HEK293 (cell line): ENCODE measurements at regions not wholly inside any gene's neighbourhood (a gene's known extent, or its start where the extent isn't known, plus 50 kb on each side); places are given as distances from the start of the nearest gene placed in this dataset.
"Not testable (repeated sequence)": the region's sequence is repeated elsewhere in the genome, so short reads cannot be mapped to it uniquely, and the experiment has no call there.

Experiments
- CTCF ChIA-PET: fragments of 350-600 bp; formaldehyde crosslinking; extraction: SDS; loops from one replicate; lab custom pipeline; 2021; ENCODE audit warnings: antibody characterized with exemption; lab: Yijun Ruan, JAX
- POLR2A ChIA-PET: fragments of 300-600 bp; formaldehyde crosslinking; extraction: SDS; loops from one replicate; lab custom pipeline; 2020; ENCODE audit warnings: antibody characterized with exemption, inconsistent platforms; lab: Yijun Ruan, JAX
- H3K27ac ChIP-seq: fragments of 200-500 bp; sonication (Bioruptor generic); 2 replicates; pipeline ENCODE4 v1.5.1; 2014; ENCODE audit warnings: low read depth, low read length, control low read depth, inconsistent platforms; ENCODE audit errors: extremely low read depth
- H3K36me3 ChIP-seq, 2 experiments: fragments of 200-500 bp in 1 of 2; sonication (Bioruptor generic) in 1 of 2; 1 replicate in 1 of 2; 2 replicates in 1 of 2; pipeline ENCODE4 v1.5.1; 2014 to 2017; ENCODE audit warnings: inconsistent platforms in 2 of 2, low read length in 2 of 2; ENCODE audit not compliant: control insufficient read depth in 2 of 2, insufficient read depth in 1 of 2
- H3K4me1 ChIP-seq: fragments of 200-500 bp; sonication (Bioruptor generic); 2 replicates; pipeline ENCODE4 v1.5.1; 2014; ENCODE audit warnings: mild to moderate bottlenecking, low read length, inconsistent platforms; ENCODE audit not compliant: control insufficient read depth, insufficient read depth
- H3K4me3 ChIP-seq: 2 replicates; pipeline ENCODE4 v1.5.1; 2011; ENCODE audit warnings: low read depth, mild to moderate bottlenecking, control low read depth, low read length, moderate library complexity
- H3K9me3 ChIP-seq: fragments of 200-500 bp; sonication (Bioruptor generic); 2 replicates; pipeline ENCODE4 v1.5.1; 2014; ENCODE audit warnings: low read depth, low read length, inconsistent platforms; ENCODE audit not compliant: control insufficient read depth, insufficient read depth
- BCL11B ChIP-seq: fragments of 450-650 bp; formaldehyde crosslinking; IDR thresholded peaks from 2 replicates; pipeline ENCODE4 v1.5.1; 2016; ENCODE audit warnings: low read depth, missing biosample characterization, missing genetic modification characterization
- IKZF3 ChIP-seq: fragments of 450-650 bp; IDR thresholded peaks from 2 replicates; pipeline ENCODE4 v1.5.0; 2018; ENCODE audit warnings: missing biosample characterization, mild to moderate bottlenecking, missing genetic modification characterization, moderate library complexity
- PRDM1 ChIP-seq: fragments of 450-650 bp; formaldehyde crosslinking; IDR thresholded peaks from 2 replicates; pipeline ENCODE4; 2016; ENCODE audit warnings: missing biosample characterization, missing genetic modification characterization
- SCRT1 ChIP-seq: fragments of 450-650 bp; formaldehyde crosslinking; IDR thresholded peaks from 2 replicates; pipeline ENCODE4 v1.5.1; 2016; ENCODE audit warnings: missing biosample characterization, missing genetic modification characterization, borderline replicate concordance
- SCRT2 ChIP-seq: fragments of 450-650 bp; formaldehyde crosslinking; IDR thresholded peaks from 2 replicates; pipeline ENCODE4 v1.5.1; 2016; ENCODE audit warnings: missing biosample characterization, missing genetic modification characterization
- SP2 ChIP-seq: fragments of 450-650 bp; formaldehyde crosslinking; IDR thresholded peaks from 2 replicates; pipeline ENCODE4 v1.5.1; 2016; ENCODE audit warnings: missing biosample characterization, missing genetic modification characterization
- WT1 ChIP-seq: fragments of 450-650 bp; formaldehyde crosslinking; IDR thresholded peaks from 2 replicates; pipeline ENCODE4 v1.5.1; 2016; ENCODE audit warnings: missing biosample characterization, missing genetic modification characterization
- YY1 ChIP-seq: fragments of 450-650 bp; formaldehyde crosslinking; IDR thresholded peaks from 2 replicates; pipeline ENCODE4 v1.5.1; 2018; ENCODE audit warnings: missing biosample characterization, missing genetic modification characterization
- ZBTB1 ChIP-seq: fragments of 450-650 bp; formaldehyde crosslinking; IDR thresholded peaks from 2 replicates; pipeline ENCODE4 v1.5.1; 2016; ENCODE audit warnings: missing biosample characterization, missing genetic modification characterization
- ZBTB48 ChIP-seq: fragments of 450-650 bp; formaldehyde crosslinking; IDR thresholded peaks from 2 replicates; pipeline ENCODE4 v1.5.1; 2016; ENCODE audit warnings: missing biosample characterization, missing genetic modification characterization
- ZFP41 ChIP-seq: fragments of 450-650 bp; formaldehyde crosslinking; IDR thresholded peaks from 2 replicates; pipeline ENCODE4 v1.5.1; 2016; ENCODE audit warnings: missing biosample characterization, missing genetic modification characterization, borderline replicate concordance
- ZNF112 ChIP-seq: fragments of 450-650 bp; formaldehyde crosslinking; IDR thresholded peaks from 2 replicates; pipeline ENCODE4 v1.5.0; 2017; ENCODE audit warnings: missing biosample characterization, missing genetic modification characterization
- ZNF140 ChIP-seq: fragments of 450-650 bp; formaldehyde crosslinking; IDR thresholded peaks from 2 replicates; pipeline ENCODE4 v1.5.1; 2016; ENCODE audit warnings: missing biosample characterization, missing genetic modification characterization
- ZNF184 ChIP-seq: fragments of 450-650 bp; IDR thresholded peaks from 2 replicates; pipeline ENCODE4 v1.5.1; 2018; ENCODE audit warnings: missing biosample characterization, mild to moderate bottlenecking, missing genetic modification characterization
- ZNF202 ChIP-seq: fragments of 450-650 bp; formaldehyde crosslinking; IDR thresholded peaks from 2 replicates; pipeline ENCODE4 v1.5.1; 2016; ENCODE audit warnings: missing biosample characterization, missing genetic modification characterization, borderline replicate concordance
- ZNF214 ChIP-seq: fragments of 450-650 bp; formaldehyde crosslinking; IDR thresholded peaks from 2 replicates; pipeline ENCODE4 v1.5.1; 2017; ENCODE audit warnings: missing biosample characterization, mild to moderate bottlenecking, missing genetic modification characterization, borderline replicate concordance
- ZNF23 ChIP-seq: fragments of 450-650 bp; formaldehyde crosslinking; IDR thresholded peaks from 2 replicates; pipeline ENCODE4 v1.5.1; 2016; ENCODE audit warnings: missing biosample characterization, missing genetic modification characterization, borderline replicate concordance
- ZNF302 ChIP-seq: fragments of 450-650 bp; formaldehyde crosslinking; IDR thresholded peaks from 2 replicates; pipeline ENCODE4 v1.5.1; 2016; ENCODE audit warnings: missing biosample characterization, missing genetic modification characterization, low read depth
- ZNF544 ChIP-seq: fragments of 450-650 bp; formaldehyde crosslinking; IDR thresholded peaks from 2 replicates; pipeline ENCODE4 v1.5.0; 2017; ENCODE audit warnings: missing biosample characterization, missing genetic modification characterization
- ZNF76 ChIP-seq: fragments of 450-650 bp; formaldehyde crosslinking; IDR thresholded peaks from 2 replicates; pipeline ENCODE4; 2016; ENCODE audit warnings: low read depth, missing biosample characterization, missing genetic modification characterization, borderline replicate concordance
- ZNF768 ChIP-seq: fragments of 450-650 bp; formaldehyde crosslinking; IDR thresholded peaks from 2 replicates; pipeline ENCODE4 v1.5.1; 2018; ENCODE audit warnings: missing biosample characterization, mild to moderate bottlenecking, missing genetic modification characterization
- ZNF776 ChIP-seq: fragments of 450-650 bp; formaldehyde crosslinking; IDR thresholded peaks from 2 replicates; pipeline ENCODE4 v1.5.0; 2017; ENCODE audit warnings: missing biosample characterization, missing genetic modification characterization, borderline replicate concordance
- ZNF837 ChIP-seq: fragments of 450-650 bp; formaldehyde crosslinking; IDR thresholded peaks from 2 replicates; pipeline ENCODE4 v1.5.1; 2016; ENCODE audit warnings: missing biosample characterization, missing genetic modification characterization
- ZXDB ChIP-seq: fragments of 450-650 bp; formaldehyde crosslinking; IDR thresholded peaks from 2 replicates; pipeline ENCODE4 v1.5.1; 2016; ENCODE audit warnings: missing biosample characterization, missing genetic modification characterization
- TF ChIP-seq, protein P1 (sequence below): fragments of 450-650 bp; formaldehyde crosslinking; IDR thresholded peaks from 2 replicates; pipeline ENCODE4 v1.5.1; 2017; ENCODE audit warnings: missing biosample characterization, missing genetic modification characterization
- TF ChIP-seq, protein P2 (sequence below): fragments of 450-650 bp; formaldehyde crosslinking; IDR thresholded peaks from 2 replicates; pipeline ENCODE4 v1.5.1; 2017; ENCODE audit warnings: missing biosample characterization, missing genetic modification characterization
- TF ChIP-seq, protein P3 (sequence below): fragments of 450-650 bp; formaldehyde crosslinking; IDR thresholded peaks from 2 replicates; pipeline ENCODE4 v1.5.1; 2016; ENCODE audit warnings: missing biosample characterization, missing genetic modification characterization
- TF ChIP-seq, protein P4 (sequence below): fragments of 450-650 bp; formaldehyde crosslinking; IDR thresholded peaks from 2 replicates; pipeline ENCODE4 v1.5.1; 2017; ENCODE audit warnings: missing biosample characterization, mild to moderate bottlenecking, missing genetic modification characterization, moderate library complexity

DNA sequence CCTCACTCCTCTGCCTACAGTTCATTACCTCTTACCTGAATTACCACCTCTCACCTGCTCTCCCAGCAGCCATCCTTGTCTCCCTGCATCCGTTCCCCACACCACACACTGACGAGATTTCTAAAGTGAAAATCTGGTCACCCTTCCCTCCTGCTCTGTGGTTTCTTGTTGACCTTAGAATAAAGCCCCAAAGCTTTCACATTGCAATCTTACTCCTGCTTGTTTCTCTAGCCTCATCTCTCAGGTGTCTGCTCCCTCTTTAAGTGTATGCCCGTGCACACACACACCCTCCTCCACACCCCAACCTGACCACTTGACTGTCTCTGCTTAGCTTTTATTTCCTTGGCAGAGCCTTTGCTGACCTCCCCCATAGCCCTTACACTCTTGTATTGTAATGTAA is 122.0 kb upstream of the SKOR2 start (continued):
- TF ChIP-seq BCL11B (tag by site-specific recombination) (no peak), ZNF140 (no peak), ZNF214 (tag by site-specific recombination) (no peak), ZNF302 (tag by site-specific recombination) (no peak), ZNF776 (tag by site-specific recombination) (no peak)

DNA sequence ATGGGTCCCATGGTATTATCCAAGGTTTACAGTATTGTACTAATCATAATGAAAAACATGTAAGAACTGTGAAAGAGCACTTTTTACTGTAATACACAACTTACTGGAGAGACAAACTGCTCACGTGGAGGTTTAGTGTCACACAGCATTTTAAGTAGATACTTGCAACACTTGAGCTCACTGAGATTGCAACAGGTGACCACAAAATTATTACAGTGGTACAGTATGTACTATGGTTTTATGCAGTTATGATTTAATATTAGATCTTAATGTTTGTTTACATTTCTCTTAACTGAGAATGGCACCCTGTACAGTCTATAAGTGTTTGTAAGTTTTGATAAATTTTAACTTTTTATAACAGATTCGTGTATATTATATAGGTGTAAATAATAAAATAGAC is 118.6 kb upstream of the SKOR2 start:
- H3K27ac ChIP-seq: no peak overlapping the region
- H3K9me3 ChIP-seq: no peaks in the 10 kb centered on the region
- TF ChIP-seq, protein P1, sequence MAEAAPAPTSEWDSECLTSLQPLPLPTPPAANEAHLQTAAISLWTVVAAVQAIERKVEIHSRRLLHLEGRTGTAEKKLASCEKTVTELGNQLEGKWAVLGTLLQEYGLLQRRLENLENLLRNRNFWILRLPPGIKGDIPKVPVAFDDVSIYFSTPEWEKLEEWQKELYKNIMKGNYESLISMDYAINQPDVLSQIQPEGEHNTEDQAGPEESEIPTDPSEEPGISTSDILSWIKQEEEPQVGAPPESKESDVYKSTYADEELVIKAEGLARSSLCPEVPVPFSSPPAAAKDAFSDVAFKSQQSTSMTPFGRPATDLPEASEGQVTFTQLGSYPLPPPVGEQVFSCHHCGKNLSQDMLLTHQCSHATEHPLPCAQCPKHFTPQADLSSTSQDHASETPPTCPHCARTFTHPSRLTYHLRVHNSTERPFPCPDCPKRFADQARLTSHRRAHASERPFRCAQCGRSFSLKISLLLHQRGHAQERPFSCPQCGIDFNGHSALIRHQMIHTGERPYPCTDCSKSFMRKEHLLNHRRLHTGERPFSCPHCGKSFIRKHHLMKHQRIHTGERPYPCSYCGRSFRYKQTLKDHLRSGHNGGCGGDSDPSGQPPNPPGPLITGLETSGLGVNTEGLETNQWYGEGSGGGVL (tag by site-specific recombination): no peak
- TF ChIP-seq ZNF202 (tag by site-specific recombination) (no peak), SP2 (no peak), YY1 (tag by site-specific recombination) (no peak), ZNF184 (tag by site-specific recombination) (no peak), ZNF837 (tag by site-specific recombination) (no peak), SCRT1 (0 out of 2 replicates have a peak, but pooled peaks have one; percentile 12), SCRT2 (tag by site-specific recombination) (peak; percentile 30; the same call in 1 of the 2 replicates), ZXDB (tag by site-specific recombination) (no peak), ZFP41 (tag by site-specific recombination) (no peak), WT1 (tag by site-specific recombination) (no peak), ZNF23 (tag by site-specific recombination) (no peak), IKZF3 (no peak)
- TF ChIP-seq, protein P2, sequence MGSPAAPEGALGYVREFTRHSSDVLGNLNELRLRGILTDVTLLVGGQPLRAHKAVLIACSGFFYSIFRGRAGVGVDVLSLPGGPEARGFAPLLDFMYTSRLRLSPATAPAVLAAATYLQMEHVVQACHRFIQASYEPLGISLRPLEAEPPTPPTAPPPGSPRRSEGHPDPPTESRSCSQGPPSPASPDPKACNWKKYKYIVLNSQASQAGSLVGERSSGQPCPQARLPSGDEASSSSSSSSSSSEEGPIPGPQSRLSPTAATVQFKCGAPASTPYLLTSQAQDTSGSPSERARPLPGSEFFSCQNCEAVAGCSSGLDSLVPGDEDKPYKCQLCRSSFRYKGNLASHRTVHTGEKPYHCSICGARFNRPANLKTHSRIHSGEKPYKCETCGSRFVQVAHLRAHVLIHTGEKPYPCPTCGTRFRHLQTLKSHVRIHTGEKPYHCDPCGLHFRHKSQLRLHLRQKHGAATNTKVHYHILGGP (tag by site-specific recombination): no peak
- no peak overlapping the region for H3K4me3 ChIP-seq
- H3K36me3 ChIP-seq: no peaks in the 10 kb centered on the region
- CTCF ChIA-PET: no interaction called here
- POLR2A ChIA-PET: no interaction called here
- H3K4me1 ChIP-seq: no peaks in the 10 kb centered on the region

DNA sequence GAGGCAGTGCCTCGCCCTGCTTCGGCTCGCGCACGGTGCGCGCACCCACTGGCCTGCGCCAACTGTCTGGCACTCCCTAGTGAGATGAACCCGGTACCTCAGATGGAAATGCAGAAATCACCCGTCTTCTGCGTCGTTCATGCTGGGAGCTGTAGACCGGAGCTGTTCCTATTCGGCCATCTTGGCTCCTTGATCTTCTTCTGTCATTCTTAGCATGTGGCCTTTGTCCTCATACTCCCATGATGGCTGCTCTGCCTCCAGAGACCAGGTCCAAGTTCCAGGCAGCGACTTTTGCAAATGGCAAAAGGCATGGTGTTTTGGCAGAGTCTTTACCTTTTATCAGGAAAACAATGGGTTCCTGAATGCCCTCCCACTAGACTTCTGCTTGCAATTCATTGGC is 102.6 kb upstream of the SKOR2 start:
- CTCF ChIA-PET, H3K4me1 ChIP-seq, H3K4me3 ChIP-seq, H3K27ac ChIP-seq, H3K36me3 ChIP-seq, POLR2A ChIA-PET, H3K9me3 ChIP-seq: not testable (repeated sequence)

DNA sequence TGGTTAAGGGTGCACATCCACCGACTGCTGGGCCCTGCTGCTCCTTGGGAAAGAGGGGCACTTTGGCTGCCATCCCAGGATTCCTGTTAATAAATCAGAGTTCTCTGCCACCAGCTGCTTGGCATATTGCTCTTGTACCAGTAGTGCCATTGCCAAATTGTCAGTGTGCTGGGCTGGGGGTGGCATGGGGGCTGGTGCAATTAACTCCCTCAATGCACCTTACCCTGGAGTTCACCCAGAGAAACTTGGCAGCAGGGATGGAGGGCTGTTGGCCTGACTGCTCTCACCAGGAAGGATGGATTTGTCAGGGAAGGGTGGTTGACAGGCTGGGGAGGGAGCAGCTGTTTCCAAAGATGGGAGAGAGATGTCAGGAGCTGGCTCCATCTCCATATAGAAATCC is 94.6 kb upstream of the SKOR2 start:
- no peak overlapping the region for H3K4me3 ChIP-seq
- ChIA-PET POLR2A (no interaction called here), CTCF (interaction anchor here (0.9 to 1.3 kb wide), 3 partner anchors 13 to 131 kb away, joined by 3 to 5 read pairs (median 4); no protein-coding TSS in a partner anchor)
- TF ChIP-seq ZNF544 (tag by site-specific recombination) (no peak), ZNF768 (tag by site-specific recombination) (no peak), ZBTB1 (tag by site-specific recombination) (no peak), PRDM1 (tag by site-specific recombination) (no peak), ZNF76 (tag by site-specific recombination) (no peak), ZNF112 (tag by site-specific recombination) (no peak), ZBTB48 (tag by site-specific recombination) (no peak)
- TF ChIP-seq, protein P3, sequence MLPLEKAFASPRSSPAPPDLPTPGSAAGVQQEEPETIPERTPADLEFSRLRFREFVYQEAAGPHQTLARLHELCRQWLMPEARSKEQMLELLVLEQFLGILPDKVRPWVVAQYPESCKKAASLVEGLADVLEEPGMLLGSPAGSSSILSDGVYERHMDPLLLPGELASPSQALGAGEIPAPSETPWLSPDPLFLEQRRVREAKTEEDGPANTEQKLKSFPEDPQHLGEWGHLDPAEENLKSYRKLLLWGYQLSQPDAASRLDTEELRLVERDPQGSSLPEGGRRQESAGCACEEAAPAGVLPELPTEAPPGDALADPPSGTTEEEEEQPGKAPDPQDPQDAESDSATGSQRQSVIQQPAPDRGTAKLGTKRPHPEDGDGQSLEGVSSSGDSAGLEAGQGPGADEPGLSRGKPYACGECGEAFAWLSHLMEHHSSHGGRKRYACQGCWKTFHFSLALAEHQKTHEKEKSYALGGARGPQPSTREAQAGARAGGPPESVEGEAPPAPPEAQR: no peak
- TF ChIP-seq, protein P4, sequence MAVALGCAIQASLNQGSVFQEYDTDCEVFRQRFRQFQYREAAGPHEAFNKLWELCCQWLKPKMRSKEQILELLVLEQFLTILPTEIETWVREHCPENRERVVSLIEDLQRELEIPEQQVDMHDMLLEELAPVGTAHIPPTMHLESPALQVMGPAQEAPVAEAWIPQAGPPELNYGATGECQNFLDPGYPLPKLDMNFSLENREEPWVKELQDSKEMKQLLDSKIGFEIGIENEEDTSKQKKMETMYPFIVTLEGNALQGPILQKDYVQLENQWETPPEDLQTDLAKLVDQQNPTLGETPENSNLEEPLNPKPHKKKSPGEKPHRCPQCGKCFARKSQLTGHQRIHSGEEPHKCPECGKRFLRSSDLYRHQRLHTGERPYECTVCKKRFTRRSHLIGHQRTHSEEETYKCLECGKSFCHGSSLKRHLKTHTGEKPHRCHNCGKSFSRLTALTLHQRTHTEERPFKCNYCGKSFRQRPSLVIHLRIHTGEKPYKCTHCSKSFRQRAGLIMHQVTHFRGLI: no peak
- H3K9me3 ChIP-seq: no peaks in the 10 kb centered on the region
- no peak overlapping the region for H3K27ac ChIP-seq
- H3K36me3 ChIP-seq: no peaks in the 10 kb centered on the region
- H3K4me1 ChIP-seq: no peaks in the 10 kb centered on the region
